Right hindlimb (tissue), 1 donor: ENCODE measurements at regions not wholly inside any gene's neighbourhood (a gene's known extent, or its start where the extent isn't known, plus 50 kb on each side); places are given as distances from the start of the nearest gene placed in this dataset.
"Not testable (repeated sequence)": the region's sequence is repeated elsewhere in the genome, so short reads cannot be mapped to it uniquely, and the experiment has no call there.

Experiments used
- DNase-seq: peaks from one replicate; pipeline ENCODE4 v3.0.0-alpha.2; 2018

DNA sequence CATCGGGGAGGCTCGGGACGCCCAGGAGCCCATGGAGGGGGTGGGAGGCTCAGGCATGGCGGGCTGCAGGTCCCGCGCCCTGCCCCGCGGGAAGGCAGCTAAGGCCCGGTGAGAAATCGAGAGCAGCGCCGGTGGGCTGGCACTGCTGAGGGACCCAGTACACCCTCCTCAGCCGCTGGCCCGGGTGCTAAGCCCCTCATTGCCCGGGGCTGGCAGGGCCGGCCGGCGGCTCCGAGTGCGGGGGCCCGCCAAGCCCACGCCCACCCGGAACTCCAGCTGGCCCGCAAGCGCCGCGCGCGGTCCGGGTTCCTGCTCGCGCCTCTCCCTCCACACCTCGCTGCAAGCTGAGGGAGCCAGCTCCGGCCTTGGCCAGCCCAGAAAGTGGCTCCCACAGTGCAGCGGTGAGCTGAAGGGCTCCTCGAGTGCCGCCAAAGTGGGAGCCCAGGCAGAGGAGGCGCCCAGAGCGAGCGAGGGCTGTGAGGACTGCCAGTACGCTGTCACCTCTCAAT lies 195.0 kb upstream of the PIK3R1 start:
- DNase-seq = not testable (repeated sequence)

DNA sequence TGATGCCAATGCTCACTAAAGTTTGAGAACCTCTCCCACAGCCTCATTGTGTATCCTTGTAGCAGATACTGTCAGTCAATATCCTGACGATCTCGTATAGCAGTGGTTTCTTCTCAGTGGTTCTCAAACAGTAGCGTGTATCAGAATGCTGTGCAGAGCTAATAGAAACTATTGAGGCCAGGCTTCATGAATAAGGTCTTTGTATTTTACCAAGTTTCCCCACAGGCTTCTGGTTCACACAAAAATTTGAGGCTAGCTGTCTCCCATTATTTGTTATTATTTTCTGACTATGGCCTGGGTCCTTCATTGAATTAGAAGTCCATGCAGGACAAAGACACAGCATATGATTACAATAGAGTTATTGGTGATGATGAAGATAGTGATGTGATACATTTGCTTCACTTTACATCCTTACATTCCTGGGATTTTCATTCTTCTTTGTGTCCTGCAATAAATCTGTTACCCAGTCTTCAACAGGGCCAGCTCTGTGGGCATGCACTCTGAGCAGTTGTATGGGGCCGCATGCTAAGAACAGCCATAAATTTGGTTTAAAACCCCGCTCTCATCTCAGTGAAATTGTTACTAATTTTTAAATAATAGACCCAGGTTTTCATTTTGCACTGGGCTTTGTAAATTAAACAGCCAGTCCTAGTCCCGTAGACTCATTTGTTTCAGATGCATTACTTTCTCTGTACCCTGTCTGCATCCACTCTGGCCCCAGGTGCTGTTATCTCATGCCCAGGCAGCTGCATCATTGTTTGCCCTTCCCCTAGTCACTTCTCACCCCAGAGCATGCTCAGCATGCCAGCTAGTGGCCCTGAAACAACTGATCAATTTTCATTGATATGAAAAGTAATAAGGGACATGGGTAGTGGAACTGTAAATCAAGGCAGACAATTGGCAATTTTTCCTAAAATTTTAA lies 199.9 kb upstream of the PIK3R1 start:
- no peak for DNase-seq

- no peak for DNase-seq
Measured at GRCh38 chr5:68012831-68013230, 202.7 kb upstream of the PIK3R1 start.

DNA sequence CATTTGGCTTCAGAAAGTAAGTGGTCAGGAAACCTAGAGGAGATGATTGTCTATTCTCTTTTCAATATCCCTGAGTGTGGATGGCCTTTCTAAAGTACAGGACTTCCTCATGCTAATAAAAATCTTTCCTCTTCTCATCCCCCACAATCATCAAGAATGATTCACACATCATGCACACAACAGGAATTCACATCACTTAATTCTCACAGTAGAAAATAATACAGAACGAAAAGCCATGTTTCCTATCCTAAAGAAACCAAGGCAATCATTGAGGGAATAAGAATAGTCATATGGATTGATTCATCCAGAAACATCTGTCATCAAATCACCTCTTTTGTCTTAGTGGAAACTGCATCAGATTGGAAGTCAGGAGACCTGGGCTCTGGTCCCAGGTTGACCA lies 203.1 kb upstream of the PIK3R1 start:
- no peak for DNase-seq

GRCh38 chr5:68011801-68012200 lies 203.8 kb upstream of the PIK3R1 start:
- DNase-seq = no peak

GRCh38 chr5:68011259-68011760 lies 204.2 kb upstream of the PIK3R1 start:
- no peak for DNase-seq

GRCh38 chr5:68010740-68011139 lies 204.8 kb upstream of the PIK3R1 start:
- DNase-seq = no peak

DNA sequence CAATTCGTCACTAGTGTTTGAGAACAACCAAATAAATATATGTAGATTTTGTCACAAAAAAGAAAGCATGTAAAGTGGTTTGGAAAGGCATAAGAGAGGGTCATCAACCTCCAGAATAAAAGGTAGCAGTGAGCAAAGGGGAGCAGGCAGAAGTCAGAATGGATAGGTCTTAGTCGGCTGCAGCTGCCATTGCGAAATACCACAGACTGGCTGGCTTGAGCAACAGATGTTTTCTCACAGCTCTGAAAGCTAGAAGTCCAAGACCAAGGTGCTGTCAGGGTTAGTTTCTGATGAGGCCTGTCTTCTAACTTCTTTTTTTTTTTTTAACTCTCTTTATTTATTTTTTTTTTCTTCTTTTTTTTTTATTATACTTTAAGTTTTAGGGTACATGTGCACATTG lies 208.1 kb upstream of the PIK3R1 start:
- DNase-seq = peak; percentile 36

- no peak for DNase-seq
Measured at GRCh38 chr5:68002836-68003235, 212.7 kb upstream of the PIK3R1 start.

GRCh38 chr5:68000805-68001204 lies 214.8 kb upstream of the PIK3R1 start:
- no peak for DNase-seq

- no peak for DNase-seq
Measured at GRCh38 chr5:67999391-67999790, 216.2 kb upstream of the PIK3R1 start.

- peak; percentile 44 for DNase-seq
Measured at GRCh38 chr5:67998709-67999261, 216.8 kb upstream of the PIK3R1 start.

DNA sequence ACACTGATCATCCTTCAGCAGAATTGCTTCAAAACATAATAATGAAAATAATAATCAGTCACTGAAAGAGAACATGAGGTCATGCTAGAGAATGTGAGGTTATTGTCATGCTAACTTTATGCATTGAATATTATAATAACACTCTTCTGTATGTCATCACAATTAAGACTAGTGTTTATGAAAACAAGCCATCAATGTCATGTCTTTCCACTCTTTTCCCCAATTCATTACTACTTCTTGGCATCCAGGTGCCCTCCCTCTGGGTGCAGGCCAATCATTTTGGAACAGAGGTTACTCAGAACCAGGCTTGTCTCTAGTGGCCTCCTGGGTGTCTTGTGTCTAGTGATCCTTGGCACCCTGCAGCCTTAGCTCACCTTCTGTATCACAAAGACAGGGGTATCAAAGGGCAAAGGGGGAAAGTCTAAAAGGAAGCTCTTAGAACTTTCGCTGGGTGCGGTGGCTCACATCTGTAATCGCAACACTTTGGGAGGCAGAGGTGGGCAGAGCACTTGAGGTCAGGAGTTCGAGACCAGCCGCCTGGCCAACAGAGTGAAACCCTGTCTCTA lies 217.6 kb upstream of the PIK3R1 start:
- no peak for DNase-seq

DNA sequence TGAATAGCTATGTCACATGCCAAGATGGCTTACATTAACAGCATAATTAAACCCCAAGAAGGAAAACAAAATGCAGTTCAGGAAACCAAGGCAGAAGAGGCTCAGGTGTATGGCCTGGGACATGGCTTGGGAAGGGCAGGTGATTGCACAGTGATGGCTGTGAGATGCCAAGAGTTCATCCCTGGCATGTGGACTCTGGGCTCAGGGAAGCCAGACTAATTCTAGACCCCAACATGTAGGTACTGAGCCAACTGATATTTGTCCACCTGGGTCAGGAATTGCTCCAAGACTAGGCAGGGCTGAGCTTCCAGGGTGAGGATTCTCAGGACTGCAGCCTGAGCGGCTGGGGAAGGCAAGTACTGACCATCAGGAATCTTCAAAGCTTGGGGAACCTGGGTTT lies 218.4 kb upstream of the PIK3R1 start:
- DNase-seq = no peak

GRCh38 chr5:67996596-67996995 lies 219.0 kb upstream of the PIK3R1 start:
- DNase-seq = no peak

- no peak for DNase-seq
Measured at GRCh38 chr5:67992923-67993322, 222.6 kb upstream of the PIK3R1 start.

DNA sequence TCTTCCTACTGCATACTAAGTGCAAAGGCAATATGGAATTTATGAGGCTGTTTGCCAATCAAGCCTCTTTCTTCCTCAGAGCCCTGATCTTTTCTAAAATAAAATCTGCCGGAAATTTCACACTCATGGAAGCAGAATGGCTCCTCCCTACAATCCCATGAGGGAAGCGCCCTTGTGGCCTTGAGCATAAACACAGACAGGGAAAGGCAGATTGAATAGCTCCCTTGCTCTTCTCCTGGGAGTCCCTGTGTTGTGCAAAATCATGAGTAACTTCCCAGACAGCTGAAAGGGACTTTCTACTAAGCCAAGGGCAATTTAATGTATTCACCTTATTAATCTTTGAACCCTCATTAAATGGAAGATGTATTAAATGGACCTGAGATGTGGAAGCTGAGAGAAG lies 226.1 kb upstream of the PIK3R1 start:
- no peak for DNase-seq

DNA sequence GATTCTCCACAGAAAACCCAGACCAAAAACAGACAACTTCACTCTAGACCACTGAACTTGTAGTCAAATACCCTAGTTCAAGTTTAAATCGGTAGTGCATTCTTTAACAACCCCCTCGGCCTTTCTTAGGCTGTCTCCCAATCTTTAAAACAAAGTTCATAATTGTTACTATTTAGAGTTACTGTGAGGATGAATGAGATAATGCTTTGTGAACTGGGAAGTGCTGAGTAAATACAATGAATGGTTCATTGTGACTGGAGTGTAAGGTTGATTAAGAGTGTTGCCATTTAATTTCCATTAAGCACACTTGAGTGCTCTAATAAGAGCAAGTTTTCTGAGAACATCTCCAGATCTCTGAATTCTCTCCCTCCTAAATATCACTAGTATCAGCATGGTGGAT lies 228.8 kb upstream of the PIK3R1 start:
- no peak for DNase-seq

DNA sequence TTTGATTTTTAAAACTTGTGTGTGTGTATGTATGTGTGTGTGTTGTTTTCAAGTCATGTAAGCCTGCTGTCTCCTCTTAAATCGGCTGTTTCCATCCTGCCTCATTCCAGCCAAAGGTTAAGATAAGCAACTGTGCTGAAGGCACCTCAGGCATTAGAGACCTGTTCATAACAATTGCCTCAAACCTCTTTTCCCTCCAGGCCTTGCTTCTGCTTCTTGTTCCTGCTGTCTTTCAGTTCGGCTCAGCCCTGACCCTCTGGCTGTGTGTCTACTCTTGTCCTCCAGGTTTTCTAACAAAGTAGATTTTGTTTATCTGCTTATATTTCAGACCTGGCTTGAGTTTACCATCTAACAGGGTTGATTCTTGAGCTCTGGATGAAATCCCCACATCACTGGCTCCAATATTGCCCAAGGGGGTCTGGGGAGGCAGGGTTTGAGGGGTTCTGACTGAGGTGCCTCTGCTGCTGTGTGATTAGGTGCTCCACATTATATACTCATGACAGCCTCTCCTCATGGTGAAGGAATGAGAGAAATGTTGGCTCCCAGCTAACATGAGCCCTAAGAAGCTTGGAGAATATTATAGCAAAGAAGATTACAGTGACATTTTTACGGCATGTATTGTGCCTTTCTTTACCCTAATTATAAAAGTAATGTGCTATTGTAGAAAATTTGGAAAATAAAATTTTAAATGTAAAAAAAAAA lies 229.7 kb upstream of the PIK3R1 start:
- no peak for DNase-seq

- DNase-seq = no peak
Measured at GRCh38 chr5:67984546-67984945, 231.0 kb upstream of the PIK3R1 start.

DNA sequence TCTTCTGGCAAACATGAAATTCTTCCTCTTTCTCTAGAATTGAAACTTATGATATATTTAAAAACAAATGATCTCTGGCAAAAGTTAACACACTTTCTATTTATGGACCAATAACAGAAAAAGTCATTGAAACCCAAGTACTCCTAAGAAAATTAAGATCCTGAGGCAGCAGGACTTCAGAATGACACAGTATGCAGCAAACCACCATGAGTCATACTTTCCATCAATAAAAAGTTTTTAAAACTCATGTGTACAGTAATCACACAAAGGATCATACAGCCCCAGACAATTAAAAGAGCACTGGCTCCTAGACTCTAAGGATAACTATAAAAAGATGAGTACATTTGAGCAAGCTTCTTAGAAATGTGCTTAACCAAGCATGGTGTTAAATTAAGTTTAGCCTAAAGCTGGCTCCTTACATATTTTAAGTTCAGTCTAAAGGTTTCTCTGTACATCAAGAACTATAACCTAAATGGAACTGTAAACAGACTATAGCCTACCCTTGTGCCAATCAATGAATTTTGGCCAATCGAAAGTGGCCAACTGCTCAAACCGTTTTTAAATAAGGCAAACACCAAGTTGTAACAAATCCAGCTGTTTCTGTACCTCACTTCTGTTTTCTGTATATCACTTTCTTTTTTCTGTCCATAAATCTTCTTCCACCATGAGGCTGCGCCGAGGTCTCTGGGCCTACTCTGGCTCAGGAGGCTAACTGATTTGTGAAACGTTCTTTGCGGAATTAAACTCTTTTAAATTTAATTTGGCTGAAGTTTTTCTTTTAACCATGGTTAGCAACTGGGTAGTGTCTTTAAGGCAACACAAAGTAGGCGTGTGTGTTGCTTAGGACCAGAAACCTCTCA lies 232.1 kb upstream of the PIK3R1 start:
- DNase-seq = no peak

- DNase-seq = not testable (repeated sequence)
Measured at GRCh38 chr5:67982160-67982559, 233.4 kb upstream of the PIK3R1 start.
